ENCODE measurements at regions not wholly inside any gene's neighbourhood (a gene's known extent, or its start where the extent isn't known, plus 50 kb on each side); places are given as distances from the start of the nearest gene placed in this dataset.

GRCh38 chr22:47694536-47695130 lies 932.2 kb downstream of the TBC1D22A start:
- TF ChIP-seq GATA2 (IDR thresholded peaks at IDR 0.05; ENCODE audit: low read depth, low read length) = no peak
- TF ChIP-seq GATA3 (IDR thresholded peaks at IDR 0.05; ENCODE audit: low read depth, low read length) = no peak
